HepG2 (cell line): ENCODE measurements at regions not wholly inside any gene's neighbourhood (a gene's known extent, or its start where the extent isn't known, plus 50 kb on each side); places are given as distances from the start of the nearest gene placed in this dataset.

Source experiments
- AHR ChIP-seq: IDR thresholded peaks from 2 replicates; pipeline ENCODE4 v1.6.1; 2018; ENCODE audit warnings: missing genetic modification reagents, missing compliant biosample characterization
- TARDBP ChIP-seq: sonication (generic); formaldehyde crosslinking; IDR thresholded peaks from 2 replicates; pipeline ENCODE4 v1.8.0; 2022; ENCODE audit warnings: mild to moderate bottlenecking, missing genetic modification reagents
- THYN1 ChIP-seq: sonication (generic); formaldehyde crosslinking; IDR thresholded peaks from 2 replicates; pipeline ENCODE4 v1.8.1; 2023; ENCODE audit warnings: low read depth, mild to moderate bottlenecking, moderate library complexity, missing genetic modification reagents, borderline replicate concordance
- ZBTB7B ChIP-seq: sonication (generic); formaldehyde crosslinking; IDR thresholded peaks from 2 replicates; pipeline ENCODE4 v1.4.0; 2020; ENCODE audit warnings: missing genetic modification reagents
- TF ChIP-seq, protein P1 (sequence below): sonication (generic); formaldehyde crosslinking; IDR thresholded peaks from 2 replicates; pipeline ENCODE4 v1.8.0; 2022; ENCODE audit warnings: mild to moderate bottlenecking, missing genetic modification reagents
- TF ChIP-seq, protein P2 (sequence below): sonication (generic); formaldehyde crosslinking; IDR thresholded peaks from 2 replicates; pipeline ENCODE4 v1.9.0; 2021; ENCODE audit warnings: missing genetic modification reagents, mild to moderate bottlenecking, borderline replicate concordance
- TF ChIP-seq, protein P3 (sequence below): sonication (generic); formaldehyde crosslinking; IDR thresholded peaks from 2 replicates; pipeline ENCODE4 v1.8.0; 2022; ENCODE audit warnings: low read depth, missing genetic modification reagents
- TF ChIP-seq, protein P4 (sequence below): sonication (generic); formaldehyde crosslinking; IDR thresholded peaks from 2 replicates; pipeline ENCODE4 v1.8.1; 2023; ENCODE audit warnings: missing genetic modification reagents, inconsistent platforms, borderline replicate concordance
- TF ChIP-seq, protein P5 (sequence below): sonication (generic); formaldehyde crosslinking; IDR thresholded peaks from 2 replicates; pipeline ENCODE4 v1.8.1; 2022; ENCODE audit warnings: mild to moderate bottlenecking, missing genetic modification reagents

DNA sequence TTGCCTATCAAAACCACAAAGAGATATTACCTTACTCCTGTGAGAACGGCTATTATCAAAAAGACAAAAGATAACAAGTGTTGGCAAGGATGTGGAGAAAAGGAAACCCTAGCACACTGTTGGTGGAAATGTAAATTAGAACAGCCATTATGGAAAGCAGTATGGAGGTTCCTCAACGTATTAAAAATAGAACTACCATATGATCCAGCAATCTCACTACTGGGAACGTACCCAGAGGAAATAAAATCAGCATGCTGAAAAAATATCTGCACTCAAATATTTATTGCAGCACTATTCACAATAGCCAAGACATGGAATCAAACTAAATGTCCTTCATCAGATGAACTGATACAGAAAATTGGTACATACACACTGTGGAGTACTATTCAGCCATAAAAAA is 149.4 kb upstream of the MLN start (continued):
- TF ChIP-seq, protein P1, sequence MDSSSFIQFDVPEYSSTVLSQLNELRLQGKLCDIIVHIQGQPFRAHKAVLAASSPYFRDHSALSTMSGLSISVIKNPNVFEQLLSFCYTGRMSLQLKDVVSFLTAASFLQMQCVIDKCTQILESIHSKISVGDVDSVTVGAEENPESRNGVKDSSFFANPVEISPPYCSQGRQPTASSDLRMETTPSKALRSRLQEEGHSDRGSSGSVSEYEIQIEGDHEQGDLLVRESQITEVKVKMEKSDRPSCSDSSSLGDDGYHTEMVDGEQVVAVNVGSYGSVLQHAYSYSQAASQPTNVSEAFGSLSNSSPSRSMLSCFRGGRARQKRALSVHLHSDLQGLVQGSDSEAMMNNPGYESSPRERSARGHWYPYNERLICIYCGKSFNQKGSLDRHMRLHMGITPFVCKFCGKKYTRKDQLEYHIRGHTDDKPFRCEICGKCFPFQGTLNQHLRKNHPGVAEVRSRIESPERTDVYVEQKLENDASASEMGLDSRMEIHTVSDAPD (CRISPR knock-in tag) = no peak
- no peak for TF ChIP-seq TARDBP (CRISPR knock-in tag)
- TF ChIP-seq, protein P2, sequence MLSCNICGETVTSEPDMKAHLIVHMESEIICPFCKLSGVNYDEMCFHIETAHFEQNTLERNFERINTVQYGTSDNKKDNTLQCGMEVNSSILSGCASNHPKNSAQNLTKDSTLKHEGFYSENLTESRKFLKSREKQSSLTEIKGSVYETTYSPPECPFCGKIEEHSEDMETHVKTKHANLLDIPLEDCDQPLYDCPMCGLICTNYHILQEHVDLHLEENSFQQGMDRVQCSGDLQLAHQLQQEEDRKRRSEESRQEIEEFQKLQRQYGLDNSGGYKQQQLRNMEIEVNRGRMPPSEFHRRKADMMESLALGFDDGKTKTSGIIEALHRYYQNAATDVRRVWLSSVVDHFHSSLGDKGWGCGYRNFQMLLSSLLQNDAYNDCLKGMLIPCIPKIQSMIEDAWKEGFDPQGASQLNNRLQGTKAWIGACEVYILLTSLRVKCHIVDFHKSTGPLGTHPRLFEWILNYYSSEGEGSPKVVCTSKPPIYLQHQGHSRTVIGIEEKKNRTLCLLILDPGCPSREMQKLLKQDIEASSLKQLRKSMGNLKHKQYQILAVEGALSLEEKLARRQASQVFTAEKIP (CRISPR knock-in tag) = no peak
- TF ChIP-seq, protein P3, sequence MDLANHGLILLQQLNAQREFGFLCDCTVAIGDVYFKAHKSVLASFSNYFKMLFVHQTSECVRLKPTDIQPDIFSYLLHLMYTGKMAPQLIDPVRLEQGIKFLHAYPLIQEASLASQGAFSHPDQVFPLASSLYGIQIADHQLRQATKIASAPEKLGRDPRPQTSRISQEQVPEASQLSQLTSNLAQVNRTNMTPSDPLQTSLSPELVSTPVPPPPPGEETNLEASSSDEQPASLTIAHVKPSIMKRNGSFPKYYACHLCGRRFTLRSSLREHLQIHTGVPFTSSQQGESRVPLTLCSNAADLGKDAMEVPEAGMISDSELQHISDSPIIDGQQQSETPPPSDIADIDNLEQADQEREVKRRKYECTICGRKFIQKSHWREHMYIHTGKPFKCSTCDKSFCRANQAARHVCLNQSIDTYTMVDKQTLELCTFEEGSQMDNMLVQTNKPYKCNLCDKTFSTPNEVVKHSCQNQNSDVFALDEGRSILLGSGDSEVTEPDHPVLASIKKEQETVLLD (CRISPR knock-in tag) = no peak
- TF ChIP-seq, protein P4, sequence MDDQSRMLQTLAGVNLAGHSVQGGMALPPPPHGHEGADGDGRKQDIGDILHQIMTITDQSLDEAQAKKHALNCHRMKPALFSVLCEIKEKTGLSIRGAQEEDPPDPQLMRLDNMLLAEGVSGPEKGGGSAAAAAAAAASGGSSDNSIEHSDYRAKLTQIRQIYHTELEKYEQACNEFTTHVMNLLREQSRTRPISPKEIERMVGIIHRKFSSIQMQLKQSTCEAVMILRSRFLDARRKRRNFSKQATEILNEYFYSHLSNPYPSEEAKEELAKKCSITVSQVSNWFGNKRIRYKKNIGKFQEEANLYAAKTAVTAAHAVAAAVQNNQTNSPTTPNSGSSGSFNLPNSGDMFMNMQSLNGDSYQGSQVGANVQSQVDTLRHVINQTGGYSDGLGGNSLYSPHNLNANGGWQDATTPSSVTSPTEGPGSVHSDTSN (CRISPR knock-in tag) = no peak
- no peak for TF ChIP-seq THYN1 (CRISPR knock-in tag)
- TF ChIP-seq ZBTB7B (CRISPR knock-in tag) = no peak
- TF ChIP-seq, protein P5, sequence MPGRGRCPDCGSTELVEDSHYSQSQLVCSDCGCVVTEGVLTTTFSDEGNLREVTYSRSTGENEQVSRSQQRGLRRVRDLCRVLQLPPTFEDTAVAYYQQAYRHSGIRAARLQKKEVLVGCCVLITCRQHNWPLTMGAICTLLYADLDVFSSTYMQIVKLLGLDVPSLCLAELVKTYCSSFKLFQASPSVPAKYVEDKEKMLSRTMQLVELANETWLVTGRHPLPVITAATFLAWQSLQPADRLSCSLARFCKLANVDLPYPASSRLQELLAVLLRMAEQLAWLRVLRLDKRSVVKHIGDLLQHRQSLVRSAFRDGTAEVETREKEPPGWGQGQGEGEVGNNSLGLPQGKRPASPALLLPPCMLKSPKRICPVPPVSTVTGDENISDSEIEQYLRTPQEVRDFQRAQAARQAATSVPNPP (CRISPR knock-in tag) = no peak
- no peak for TF ChIP-seq AHR (CRISPR knock-in tag)
